WTC11 (cell line): ENCODE measurements at regions not wholly inside any gene's neighbourhood (a gene's known extent, or its start where the extent isn't known, plus 50 kb on each side); places are given as distances from the start of the nearest gene placed in this dataset.

Source experiments
- ATAC-seq: fragments of 200-7000 bp; cut with Tn5 transposase; 2 replicates; pipeline ENCODE4 v1.10.0; 2021; ENCODE audit warnings: mild to moderate bottlenecking, moderate library complexity
- CTCF ChIA-PET: fragments of 300-600 bp; sonication (Branson Sonifier 250); formaldehyde crosslinking; loops from one replicate; lab custom pipeline; 2021; ENCODE audit warnings: antibody characterized with exemption; lab: Charles Lee
- POLR2A ChIA-PET: fragments of 350-600 bp; sonication (Branson Sonifier 250); formaldehyde crosslinking; loops from one replicate; lab custom pipeline; 2021; ENCODE audit warnings: antibody characterized with exemption; lab: Charles Lee
- DNase-seq: peaks from one replicate; pipeline ENCODE4 v3.0.0; 2021; ENCODE audit warnings: low spot score
- H3K27ac Mint-ChIP-seq: 2 replicates; pipeline ENCODE4 v1.8.0; 2021; ENCODE audit warnings: mixed read lengths
- H3K27me3 Mint-ChIP-seq: 2 replicates; pipeline ENCODE4 v1.8.0; 2021; ENCODE audit warnings: low read depth, mild to moderate bottlenecking, moderate library complexity, mixed read lengths
- H3K36me3 Mint-ChIP-seq: 2 replicates; pipeline ENCODE4 v1.8.0; 2021; ENCODE audit warnings: mixed read lengths
- H3K4me1 Mint-ChIP-seq: 2 replicates; pipeline ENCODE4 v1.8.0; 2022; ENCODE audit warnings: mixed read lengths
- H3K4me3 Mint-ChIP-seq: 2 replicates; pipeline ENCODE4 v1.8.0; 2021; ENCODE audit warnings: mild to moderate bottlenecking, moderate library complexity, mixed read lengths
- H3K9me3 Mint-ChIP-seq: 2 replicates; pipeline ENCODE4 v1.8.0; 2021; ENCODE audit warnings: mixed read lengths
- CBFB ChIP-seq: sonication (generic); formaldehyde crosslinking; IDR thresholded peaks from 2 replicates; pipeline ENCODE4 v1.8.1; 2022; ENCODE audit warnings: mild to moderate bottlenecking, low read depth, missing genetic modification reagents
- ERG ChIP-seq: fragments of 250-450 bp; sonication (Bioruptor Pico); IDR thresholded peaks from 2 replicates; pipeline ENCODE4 v1.8.0; 2021; ENCODE audit warnings: mild to moderate bottlenecking
- GTF2I ChIP-seq: fragments of 250-450 bp; sonication (Bioruptor Pico); conservative IDR thresholded peaks from 2 replicates; pipeline ENCODE4 v1.4.0; 2021; ENCODE audit warnings: mild to moderate bottlenecking
- JAZF1 ChIP-seq: fragments of 250-450 bp; sonication (Bioruptor Pico); IDR thresholded peaks from 2 replicates; pipeline ENCODE4 v1.9.0; 2021; ENCODE audit warnings: moderate library complexity, mild to moderate bottlenecking, inconsistent platforms
- MYBL2 ChIP-seq: sonication (generic); formaldehyde crosslinking; IDR thresholded peaks from 2 replicates; pipeline ENCODE4 v1.8.1; 2023; ENCODE audit warnings: mild to moderate bottlenecking, moderate library complexity, missing genetic modification reagents
- NR2C2 ChIP-seq: sonication (generic); formaldehyde crosslinking; IDR thresholded peaks from 2 replicates; pipeline ENCODE4 v1.8.0; 2022; ENCODE audit warnings: mild to moderate bottlenecking, missing genetic modification reagents
- PRDM15 ChIP-seq: sonication (generic); formaldehyde crosslinking; IDR thresholded peaks from 2 replicates; pipeline ENCODE4 v1.8.0; 2022; ENCODE audit warnings: missing genetic modification reagents
- SP1 ChIP-seq: sonication (generic); formaldehyde crosslinking; conservative IDR thresholded peaks from 2 replicates; pipeline ENCODE4 v1.8.1; 2022; ENCODE audit warnings: missing genetic modification reagents
- TEAD1 ChIP-seq: sonication (generic); formaldehyde crosslinking; IDR thresholded peaks from 2 replicates; pipeline ENCODE4 v1.8.0; 2022; ENCODE audit warnings: mild to moderate bottlenecking, missing genetic modification reagents
- TEAD4 ChIP-seq: sonication (generic); formaldehyde crosslinking; IDR thresholded peaks from 2 replicates; pipeline ENCODE4 v1.8.0; 2022; ENCODE audit warnings: mild to moderate bottlenecking, missing genetic modification reagents
- ZNF219 ChIP-seq: sonication (generic); formaldehyde crosslinking; IDR thresholded peaks from 2 replicates; pipeline ENCODE4 v1.8.0; 2023; ENCODE audit warnings: missing genetic modification reagents, mild to moderate bottlenecking, borderline replicate concordance
- ZNF281 ChIP-seq: sonication (generic); formaldehyde crosslinking; IDR thresholded peaks from 2 replicates; pipeline ENCODE4 v1.8.0; 2023; ENCODE audit warnings: mild to moderate bottlenecking, missing genetic modification reagents
- ZNF317 ChIP-seq: sonication (generic); formaldehyde crosslinking; IDR thresholded peaks from 2 replicates; pipeline ENCODE4 v1.8.1; 2023; ENCODE audit warnings: low read depth, mild to moderate bottlenecking, moderate library complexity, missing genetic modification reagents, borderline replicate concordance
- ZNF423 ChIP-seq: fragments of 250-450 bp; sonication (Bioruptor Pico); IDR thresholded peaks from 2 replicates; pipeline ENCODE4 v2.1.2; 2022; ENCODE audit warnings: mild to moderate bottlenecking, moderate library complexity
- ZNF532 ChIP-seq: fragments of 250-450 bp; sonication (Bioruptor Pico); IDR thresholded peaks from 2 replicates; pipeline ENCODE4 v1.9.0; 2021; ENCODE audit warnings: mild to moderate bottlenecking, borderline replicate concordance
- TF ChIP-seq, protein P1 (sequence below): fragments of 250-450 bp; sonication (Bioruptor Pico); conservative IDR thresholded peaks from 2 replicates; pipeline ENCODE4 v1.9.0; 2021; ENCODE audit warnings: mild to moderate bottlenecking
- TF ChIP-seq, protein P2 (sequence below): sonication (generic); formaldehyde crosslinking; IDR thresholded peaks from 2 replicates; pipeline ENCODE4 v1.8.1; 2022; ENCODE audit warnings: mild to moderate bottlenecking, missing genetic modification reagents, moderate library complexity, borderline replicate concordance

- Mint-ChIP-seq H3K27ac (no peak overlapping the region), H3K36me3 (no peaks in the 10 kb centered on the region), H3K4me1 (no peaks in the 10 kb centered on the region), H3K27me3 (no peaks in the 10 kb centered on the region), H3K4me3 (no peak overlapping the region), H3K9me3 (peaks cover 7% of the 10 kb centered on the region; the same call in 1 of the 2 replicates)
- ChIA-PET CTCF (interaction anchor here (0.9 kb wide), 1 partner anchor 132 kb away, joined by 4 read pairs; no protein-coding TSS in a partner anchor), POLR2A (no interaction called here)
- DNase-seq (no peak), ATAC-seq (no peak)
- TF ChIP-seq ZNF532 (CRISPR knock-in tag) (no peak), PRDM15 (CRISPR knock-in tag) (no peak)
- TF ChIP-seq, protein P1, sequence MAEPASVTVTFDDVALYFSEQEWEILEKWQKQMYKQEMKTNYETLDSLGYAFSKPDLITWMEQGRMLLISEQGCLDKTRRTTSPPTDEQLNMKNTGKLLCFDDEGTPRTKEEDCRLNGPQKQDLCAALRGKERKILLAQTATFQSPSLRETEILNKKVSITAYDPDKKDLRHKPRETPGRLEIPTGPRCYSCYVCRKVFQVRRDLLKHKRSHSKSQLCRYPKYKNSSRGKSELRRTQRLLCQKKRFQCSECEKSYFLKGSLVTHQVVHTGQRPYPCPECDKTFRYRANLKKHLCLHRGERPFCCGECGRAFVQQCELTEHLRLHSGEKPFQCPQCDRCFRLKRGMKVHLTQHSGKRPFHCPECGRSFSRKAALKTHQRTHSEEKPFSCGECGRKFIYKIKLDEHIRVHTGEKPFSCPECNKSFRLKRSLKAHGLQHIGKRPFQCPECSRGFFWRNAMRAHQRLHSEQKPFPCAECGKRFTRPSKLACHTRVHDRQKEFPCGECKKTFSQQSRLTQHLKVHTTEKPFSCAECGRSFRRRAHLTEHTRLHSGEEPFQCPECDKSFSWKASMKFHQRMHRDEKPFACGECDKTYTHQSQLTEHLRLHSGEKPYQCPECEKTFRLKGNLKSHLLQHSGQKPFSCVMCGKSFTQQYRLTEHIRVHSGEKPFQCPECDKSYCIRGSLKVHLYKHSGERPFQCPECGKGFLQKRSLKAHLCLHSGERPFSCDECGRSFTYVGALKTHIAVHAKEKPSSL (CRISPR knock-in tag) = no peak
Observed at GRCh38 chr7:136247211-136247610, 270.1 kb upstream of the MTPN start.

DNA sequence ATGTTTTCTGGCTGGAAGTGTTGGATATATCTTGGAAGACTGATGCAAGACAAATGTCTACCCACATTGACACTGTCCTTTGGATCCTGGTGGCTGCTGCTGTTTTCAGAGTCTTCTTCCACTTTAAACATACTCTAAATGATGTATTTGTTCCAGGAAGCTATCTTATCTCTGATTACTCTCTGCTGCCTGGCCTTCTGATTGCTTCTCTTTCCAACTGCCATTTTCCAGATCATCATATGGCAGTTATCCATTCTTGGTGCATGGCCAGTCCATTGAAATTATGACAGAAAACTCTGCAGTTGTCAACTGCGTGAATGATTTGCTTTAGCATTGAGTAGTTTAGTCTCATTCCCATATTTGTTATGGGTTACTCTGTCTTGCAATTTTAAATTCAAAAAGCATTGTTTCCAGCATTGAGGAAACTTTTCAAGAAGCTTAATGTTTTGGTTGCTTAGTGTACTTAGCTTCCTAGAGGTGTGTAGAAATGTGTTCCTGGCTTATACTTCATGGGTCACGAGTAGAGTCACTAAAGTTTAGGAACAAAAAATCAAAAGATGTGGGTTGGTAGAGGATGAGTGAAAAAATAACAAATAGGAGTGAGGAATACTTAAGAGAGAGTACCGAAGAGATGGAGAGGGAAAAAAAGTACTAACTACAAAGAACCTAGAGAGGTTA lies 268.3 kb upstream of the MTPN start:
- Mint-ChIP-seq H3K27me3 (no peaks in the 10 kb centered on the region), H3K36me3 (no peaks in the 10 kb centered on the region), H3K4me3 (no peak overlapping the region), H3K27ac (no peak overlapping the region), H3K9me3 (peaks cover 7% of the 10 kb centered on the region; the same call in 1 of the 2 replicates), H3K4me1 (no peaks in the 10 kb centered on the region)
- ChIA-PET POLR2A (no interaction called here), CTCF (interaction anchor here (1.3 kb wide), 1 partner anchor 25 kb away, joined by 3 read pairs; no protein-coding TSS in a partner anchor)
- ATAC-seq (no peak), DNase-seq (no peak)
- TF ChIP-seq TEAD1 (no peak), ERG (CRISPR knock-in tag) (no peak), JAZF1 (CRISPR knock-in tag) (no peak), GTF2I (CRISPR knock-in tag) (no peak), ZNF423 (no peak), ZNF219 (CRISPR knock-in tag) (no peak), CBFB (no peak), ZNF281 (CRISPR knock-in tag) (no peak), MYBL2 (CRISPR knock-in tag) (no peak), NR2C2 (CRISPR knock-in tag) (no peak), ZNF317 (CRISPR knock-in tag) (no peak), SP1 (CRISPR knock-in tag) (no peak), TEAD4 (CRISPR knock-in tag) (no peak)
- TF ChIP-seq, protein P2, sequence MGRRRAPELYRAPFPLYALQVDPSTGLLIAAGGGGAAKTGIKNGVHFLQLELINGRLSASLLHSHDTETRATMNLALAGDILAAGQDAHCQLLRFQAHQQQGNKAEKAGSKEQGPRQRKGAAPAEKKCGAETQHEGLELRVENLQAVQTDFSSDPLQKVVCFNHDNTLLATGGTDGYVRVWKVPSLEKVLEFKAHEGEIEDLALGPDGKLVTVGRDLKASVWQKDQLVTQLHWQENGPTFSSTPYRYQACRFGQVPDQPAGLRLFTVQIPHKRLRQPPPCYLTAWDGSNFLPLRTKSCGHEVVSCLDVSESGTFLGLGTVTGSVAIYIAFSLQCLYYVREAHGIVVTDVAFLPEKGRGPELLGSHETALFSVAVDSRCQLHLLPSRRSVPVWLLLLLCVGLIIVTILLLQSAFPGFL = no peak
